ENCODE measurements at regions not wholly inside any gene's neighbourhood (a gene's known extent, or its start where the extent isn't known, plus 50 kb on each side); places are given as distances from the start of the nearest gene placed in this dataset.

GRCh38 chr3:44092497-44092896 is 149.2 kb upstream of the TOPAZ1 start:
- Mint-ChIP-seq H3K27me3 (ENCODE audit: low read depth) (peaks cover 19% of the 10 kb centered on the region), H3K36me3 (ENCODE audit: insufficient read depth) (no peaks in the 10 kb centered on the region), H3K4me3 (no peak overlapping the region), H3K9me3 (no peaks in the 10 kb centered on the region), H3K4me1 (ENCODE audit: low read depth) (no peaks in the 10 kb centered on the region)
- no peak for ATAC-seq
- DNase-seq: no peak

GRCh38 chr3:44093531-44093930 is 148.2 kb upstream of the TOPAZ1 start:
- Mint-ChIP-seq H3K27me3 (ENCODE audit: low read depth) (peaks cover 16% of the 10 kb centered on the region), H3K9me3 (no peaks in the 10 kb centered on the region), H3K4me3 (no peak overlapping the region), H3K36me3 (ENCODE audit: insufficient read depth) (no peaks in the 10 kb centered on the region), H3K4me1 (ENCODE audit: low read depth) (no peaks in the 10 kb centered on the region)
- DNase-seq (no peak), ATAC-seq (no peak)

DNA sequence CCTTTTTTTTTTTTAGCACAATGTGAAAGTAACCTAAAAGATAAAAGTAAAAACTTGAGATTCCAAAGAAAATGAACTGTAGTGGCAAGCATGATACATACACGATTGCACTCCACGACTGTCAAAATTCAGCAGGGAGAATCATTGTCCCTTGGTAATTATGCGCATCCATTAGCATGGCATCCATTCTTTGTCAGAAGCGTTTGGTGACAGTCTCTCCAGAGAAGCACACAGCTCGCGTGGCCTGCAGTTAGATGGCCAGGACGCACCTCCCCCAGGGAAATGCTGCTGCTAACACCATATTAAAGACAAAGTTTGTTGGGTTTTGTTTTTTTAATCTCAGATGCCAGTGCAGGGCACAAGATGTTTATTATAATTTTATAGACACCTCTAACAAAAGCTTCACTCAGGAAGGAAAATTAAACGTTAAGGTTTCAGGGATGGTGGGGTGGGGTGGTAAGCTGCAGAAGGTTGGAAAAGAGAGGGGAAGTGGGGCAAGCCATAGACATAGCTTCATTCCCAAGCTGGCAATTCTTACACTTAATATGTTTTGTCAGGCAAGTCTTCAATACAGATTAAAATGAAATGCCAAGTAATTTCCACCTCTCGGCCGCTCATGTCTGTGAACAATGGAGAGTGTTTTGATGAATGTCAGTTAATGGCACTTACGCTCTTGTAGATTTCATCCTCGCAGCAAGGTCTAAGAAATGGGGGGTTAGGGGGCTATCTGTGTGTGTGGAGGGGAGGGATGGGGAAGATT is 142.8 kb upstream of the TOPAZ1 start:
- no peaks in the 10 kb centered on the region for H3K4me1 Mint-ChIP-seq (ENCODE audit: low read depth)
- DNase-seq (no peak), ATAC-seq (no peak)
- no peaks in the 10 kb centered on the region for H3K36me3 Mint-ChIP-seq (ENCODE audit: insufficient read depth)
- H3K4me3 Mint-ChIP-seq: no peak overlapping the region
- H3K9me3 Mint-ChIP-seq: no peaks in the 10 kb centered on the region
- H3K27me3 Mint-ChIP-seq (ENCODE audit: low read depth): peaks cover 15% of the 10 kb centered on the region

- H3K27me3 Mint-ChIP-seq (ENCODE audit: low read depth): peaks cover 15% of the 10 kb centered on the region
Observed at GRCh38 chr3:44099566-44100297, 142.0 kb upstream of the TOPAZ1 start.

DNA sequence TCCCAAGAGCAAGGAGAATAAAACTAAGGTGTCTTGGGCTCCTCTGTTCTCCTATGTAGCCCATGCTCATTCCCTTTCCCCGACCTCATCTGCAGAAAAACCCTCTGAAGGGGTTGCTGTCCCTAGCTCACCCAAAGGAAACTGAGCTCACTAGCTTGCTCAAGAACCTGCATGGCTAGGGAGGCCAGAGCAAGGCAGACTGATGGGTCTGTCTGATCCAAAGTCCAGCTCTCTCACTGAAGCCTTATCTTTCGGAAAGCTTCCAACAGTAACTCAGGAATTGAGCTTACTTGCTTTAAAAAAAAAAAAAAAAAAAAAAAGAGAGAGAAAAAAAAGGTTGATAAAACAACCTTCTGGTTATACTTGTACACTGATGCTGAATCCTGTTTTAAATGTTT is 141.4 kb upstream of the TOPAZ1 start:
- no peaks in the 10 kb centered on the region for H3K9me3 Mint-ChIP-seq
- no peaks in the 10 kb centered on the region for H3K36me3 Mint-ChIP-seq (ENCODE audit: insufficient read depth)
- DNase-seq (no peak), ATAC-seq (no peak)
- no peak overlapping the region for H3K4me3 Mint-ChIP-seq
- peaks cover 6% of the 10 kb centered on the region for H3K4me1 Mint-ChIP-seq (ENCODE audit: low read depth)
- H3K27me3 Mint-ChIP-seq (ENCODE audit: low read depth): peaks cover 17% of the 10 kb centered on the region

More at GRCh38 chr3:44099566-44100297, 142.0 kb upstream of the TOPAZ1 start:
- Mint-ChIP-seq H3K4me3 (no peak overlapping the region), H3K9me3 (no peaks in the 10 kb centered on the region), H3K4me1 (ENCODE audit: low read depth) (peaks cover under 1% of the 10 kb centered on the region), H3K36me3 (ENCODE audit: insufficient read depth) (no peaks in the 10 kb centered on the region)
- ATAC-seq (no peak), DNase-seq (no peak)

GRCh38 chr3:44104043-44104442 is 137.6 kb upstream of the TOPAZ1 start:
- Mint-ChIP-seq H3K36me3 (ENCODE audit: insufficient read depth) (no peaks in the 10 kb centered on the region), H3K4me3 (no peak overlapping the region), H3K4me1 (ENCODE audit: low read depth) (peaks cover 9% of the 10 kb centered on the region), H3K9me3 (no peaks in the 10 kb centered on the region), H3K27me3 (ENCODE audit: low read depth) (peaks cover 16% of the 10 kb centered on the region)
- ATAC-seq: no peak
- no peak for DNase-seq

DNA sequence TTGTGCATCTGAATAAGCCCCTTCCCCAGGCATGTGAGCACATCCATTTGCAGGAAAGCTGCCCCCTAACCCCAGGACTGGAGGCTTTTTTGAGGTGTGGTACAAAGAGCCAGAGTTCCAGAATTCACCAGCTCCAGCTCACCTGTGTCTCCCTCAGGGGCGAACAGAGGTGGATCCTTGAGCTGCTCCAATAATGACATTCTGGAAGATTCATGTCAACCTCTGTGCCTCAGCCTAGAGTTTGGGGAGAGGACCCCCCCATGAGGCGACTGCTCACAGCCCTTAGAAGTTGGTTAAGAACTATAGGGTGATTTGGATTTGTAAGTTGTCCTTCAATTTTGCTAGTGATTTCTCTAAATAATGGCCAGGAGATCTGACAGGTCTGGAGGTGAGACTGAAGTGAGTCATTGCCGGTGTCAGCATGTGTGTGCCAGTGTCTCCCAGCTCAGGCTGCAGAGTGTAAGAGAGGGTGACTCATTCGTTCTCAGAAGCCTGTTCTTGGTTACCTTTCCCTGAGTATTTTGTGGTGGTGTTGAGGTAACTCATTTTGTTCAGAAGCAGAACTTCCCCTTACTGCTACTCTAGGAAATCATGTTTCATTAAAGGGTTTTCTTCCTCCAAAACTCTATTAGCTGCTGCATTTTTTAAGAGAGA is 136.9 kb upstream of the TOPAZ1 start:
- Mint-ChIP-seq H3K36me3 (ENCODE audit: insufficient read depth) (no peaks in the 10 kb centered on the region), H3K9me3 (no peaks in the 10 kb centered on the region), H3K27me3 (ENCODE audit: low read depth) (peaks cover 16% of the 10 kb centered on the region), H3K4me3 (no peak overlapping the region), H3K4me1 (ENCODE audit: low read depth) (peaks cover 9% of the 10 kb centered on the region)
- DNase-seq (no peak), ATAC-seq (peak; percentile 99 to 100)

DNA sequence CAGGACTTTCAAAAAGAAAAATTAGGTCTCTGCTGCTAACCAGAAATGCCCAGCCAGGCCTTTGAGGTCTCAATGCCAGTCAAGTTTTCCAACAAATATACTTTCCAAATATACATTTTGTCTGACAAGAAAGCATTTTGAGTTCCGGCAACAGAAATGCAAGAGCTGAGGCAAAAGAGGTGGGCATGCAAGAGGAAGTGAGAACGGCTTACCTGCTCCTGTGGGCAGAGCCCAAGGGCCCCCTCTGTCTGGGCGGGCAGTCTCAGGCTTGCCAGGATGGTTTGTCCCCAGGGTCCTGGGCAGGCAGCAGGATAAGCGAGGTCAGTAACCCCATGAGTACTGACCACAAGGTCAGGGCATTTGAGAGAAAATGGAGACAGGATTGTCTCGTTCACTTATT is 136.1 kb upstream of the TOPAZ1 start:
- H3K9me3 Mint-ChIP-seq: no peaks in the 10 kb centered on the region
- peaks cover 16% of the 10 kb centered on the region for H3K27me3 Mint-ChIP-seq (ENCODE audit: low read depth)
- H3K36me3 Mint-ChIP-seq (ENCODE audit: insufficient read depth): no peaks in the 10 kb centered on the region
- ATAC-seq (no peak), DNase-seq (no peak)
- H3K4me3 Mint-ChIP-seq: no peak overlapping the region
- peaks cover 9% of the 10 kb centered on the region for H3K4me1 Mint-ChIP-seq (ENCODE audit: low read depth)

- H3K4me3 Mint-ChIP-seq: no peak overlapping the region
- H3K9me3 Mint-ChIP-seq: no peaks in the 10 kb centered on the region
- H3K36me3 Mint-ChIP-seq (ENCODE audit: insufficient read depth): no peaks in the 10 kb centered on the region
- DNase-seq (no peak), ATAC-seq (no peak)
- peaks cover 9% of the 10 kb centered on the region for H3K4me1 Mint-ChIP-seq (ENCODE audit: low read depth)
- peaks cover 16% of the 10 kb centered on the region for H3K27me3 Mint-ChIP-seq (ENCODE audit: low read depth)
Observed at GRCh38 chr3:44106756-44107155, 134.9 kb upstream of the TOPAZ1 start.

GRCh38 chr3:44108481-44108880 is 133.2 kb upstream of the TOPAZ1 start:
- ATAC-seq (no peak), DNase-seq (no peak)
- H3K36me3 Mint-ChIP-seq (ENCODE audit: insufficient read depth): no peaks in the 10 kb centered on the region
- no peak overlapping the region for H3K4me3 Mint-ChIP-seq
- H3K27me3 Mint-ChIP-seq (ENCODE audit: low read depth): peaks cover 5% of the 10 kb centered on the region
- peaks cover 9% of the 10 kb centered on the region for H3K4me1 Mint-ChIP-seq (ENCODE audit: low read depth)
- no peaks in the 10 kb centered on the region for H3K9me3 Mint-ChIP-seq

DNA sequence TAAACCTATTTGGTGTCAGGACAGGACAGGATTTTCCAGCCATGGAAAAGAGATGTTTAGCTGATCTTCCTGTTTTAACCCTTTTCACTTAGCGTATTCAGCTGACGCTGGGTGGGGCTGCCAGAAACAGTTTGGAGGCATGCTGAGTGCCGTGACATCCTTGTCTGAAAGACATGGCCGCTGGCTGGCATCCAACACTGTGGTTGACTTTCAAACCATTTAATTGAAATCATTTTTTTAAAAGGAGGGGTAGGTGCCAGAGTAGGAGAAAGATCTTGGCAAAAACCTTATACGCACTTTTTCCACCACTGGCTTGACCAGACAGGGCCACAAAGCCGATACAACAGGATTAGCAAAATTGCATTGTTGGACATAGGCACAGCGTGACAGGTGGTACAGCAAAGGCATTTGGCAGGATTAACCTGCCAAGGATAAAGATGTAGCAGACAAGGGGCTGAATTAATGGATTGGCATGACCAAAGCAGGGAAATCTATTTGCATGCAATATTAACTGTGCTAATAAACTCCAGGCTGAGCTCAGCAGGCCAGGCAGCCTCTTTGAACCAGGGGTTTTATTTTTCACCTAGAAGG is 131.8 kb upstream of the TOPAZ1 start:
- no peak for ATAC-seq
- Mint-ChIP-seq H3K4me3 (no peak overlapping the region), H3K9me3 (no peaks in the 10 kb centered on the region), H3K36me3 (ENCODE audit: insufficient read depth) (no peaks in the 10 kb centered on the region), H3K27me3 (ENCODE audit: low read depth) (peaks cover 8% of the 10 kb centered on the region), H3K4me1 (ENCODE audit: low read depth) (peaks cover 7% of the 10 kb centered on the region)
- DNase-seq: no peak

DNA sequence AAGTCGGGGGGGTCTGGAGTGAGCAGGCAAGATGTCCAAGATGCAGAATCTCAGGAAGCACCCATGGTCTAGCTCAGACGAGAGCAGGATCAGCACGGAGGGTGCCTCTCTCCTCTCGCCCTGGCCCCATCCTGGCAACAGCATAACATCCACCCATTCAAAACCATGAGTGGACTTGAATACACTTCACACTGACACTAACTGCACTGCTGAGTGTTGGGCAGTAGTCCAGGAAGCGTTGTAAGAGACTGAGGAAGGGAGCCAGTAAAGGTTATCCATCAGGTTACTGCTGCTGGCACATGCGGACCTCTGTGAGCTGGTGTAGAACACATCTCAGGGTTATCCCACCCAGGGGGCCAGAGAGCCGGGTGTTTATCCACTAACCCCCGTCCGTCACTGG is 131.0 kb upstream of the TOPAZ1 start:
- Mint-ChIP-seq H3K4me3 (no peak overlapping the region), H3K27me3 (ENCODE audit: low read depth) (peaks cover 9% of the 10 kb centered on the region), H3K9me3 (no peaks in the 10 kb centered on the region), H3K4me1 (ENCODE audit: low read depth) (no peaks in the 10 kb centered on the region), H3K36me3 (ENCODE audit: insufficient read depth) (no peaks in the 10 kb centered on the region)
- no peak for ATAC-seq
- no peak for DNase-seq

DNA sequence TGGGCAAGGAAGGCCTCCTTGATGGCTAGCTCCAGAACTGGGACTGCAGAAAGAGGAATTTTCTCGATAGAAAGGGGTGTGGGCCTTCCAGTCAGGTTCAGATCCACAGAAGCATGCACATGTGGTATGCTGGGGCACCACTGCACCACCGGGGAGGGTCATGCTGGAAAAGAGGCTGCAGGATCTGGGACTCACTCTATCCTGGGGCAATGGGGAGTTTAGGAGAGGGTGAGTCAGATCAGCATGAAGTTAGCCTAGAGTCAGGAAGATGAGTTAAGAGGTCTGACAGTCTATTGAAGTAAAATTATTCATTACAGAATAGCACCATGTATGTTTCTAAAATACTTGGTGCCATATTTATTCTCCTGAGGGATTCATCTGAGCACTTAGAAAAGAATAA is 130.2 kb upstream of the TOPAZ1 start:
- ATAC-seq (no peak), DNase-seq (no peak)
- Mint-ChIP-seq H3K36me3 (ENCODE audit: insufficient read depth) (no peaks in the 10 kb centered on the region), H3K27me3 (ENCODE audit: low read depth) (peaks cover 17% of the 10 kb centered on the region), H3K4me1 (ENCODE audit: low read depth) (no peaks in the 10 kb centered on the region), H3K4me3 (no peak overlapping the region), H3K9me3 (no peaks in the 10 kb centered on the region)

GRCh38 chr3:44114142-44114541 is 127.5 kb upstream of the TOPAZ1 start:
- Mint-ChIP-seq H3K36me3 (ENCODE audit: insufficient read depth) (no peaks in the 10 kb centered on the region), H3K27me3 (ENCODE audit: low read depth) (peaks cover 15% of the 10 kb centered on the region), H3K4me1 (ENCODE audit: low read depth) (no peaks in the 10 kb centered on the region), H3K9me3 (no peaks in the 10 kb centered on the region), H3K4me3 (no peak overlapping the region)
- ATAC-seq (peak in 1 of 2 donors; percentile 58), DNase-seq (peak; percentile 17)

Data from activated T-cell treated with anti-CD3 and anti-CD28 coated beads, Interleukin-2, amount 50 U/mL, for 4 hours (primary cell).